WERI-Rb-1 (cell line): ENCODE measurements at regions not wholly inside any gene's neighbourhood (a gene's known extent, or its start where the extent isn't known, plus 50 kb on each side); places are given as distances from the start of the nearest gene placed in this dataset.

Experiments
- DNase-seq: peaks from one replicate; pipeline ENCODE4 v3.0.0-alpha.2; 2020
- H3K27ac ChIP-seq: fragments of 250-450 bp; sonication (Bioruptor Pico); 2 replicates; pipeline ENCODE4 v1.5.1; 2020; ENCODE audit warnings: mild to moderate bottlenecking, moderate library complexity
- H3K27me3 ChIP-seq: fragments of 250-450 bp; sonication (Bioruptor Pico); 2 replicates; pipeline ENCODE4 v1.5.1; 2021; ENCODE audit warnings: mild to moderate bottlenecking, low read depth, moderate library complexity; ENCODE audit not compliant: insufficient read depth, severe bottlenecking
- H3K36me3 ChIP-seq: fragments of 250-450 bp; sonication (Bioruptor Pico); 2 replicates; pipeline ENCODE4 v1.5.1; 2020; ENCODE audit warnings: mild to moderate bottlenecking, moderate library complexity
- H3K4me3 ChIP-seq: 2 replicates; pipeline ENCODE4 v1.5.1; 2011; ENCODE audit warnings: low read depth, mild to moderate bottlenecking, control low read depth, low read length
- H3K9me3 ChIP-seq: fragments of 250-450 bp; sonication (Bioruptor Pico); 2 replicates; pipeline ENCODE4 v1.5.1; 2021; ENCODE audit warnings: mild to moderate bottlenecking, moderate library complexity; ENCODE audit not compliant: severe bottlenecking
- CTCF ChIP-seq: IDR thresholded peaks from 2 replicates; pipeline ENCODE4 v1.5.1; 2011; ENCODE audit warnings: low read depth, mild to moderate bottlenecking, control low read depth, inconsistent platforms, low read length

GRCh38 chr18:46424898-46425297 lies 232.1 kb downstream of the LOXHD1 start:
- DNase-seq: no peak
- H3K27ac ChIP-seq: no peak overlapping the region
- H3K36me3 ChIP-seq: no peaks in the 10 kb centered on the region
- no peak overlapping the region for H3K4me3 ChIP-seq
- H3K27me3 ChIP-seq: no peaks in the 10 kb centered on the region
- H3K9me3 ChIP-seq: peaks cover 3% of the 10 kb centered on the region
- TF ChIP-seq CTCF: no peak

GRCh38 chr18:46425511-46425910 lies 231.5 kb downstream of the LOXHD1 start:
- Histone ChIP-seq H3K36me3 (no peaks in the 10 kb centered on the region), H3K27me3 (no peaks in the 10 kb centered on the region), H3K9me3 (peaks cover 3% of the 10 kb centered on the region), H3K4me3 (no peak overlapping the region), H3K27ac (no peak overlapping the region)
- no peak for TF ChIP-seq CTCF
- no peak for DNase-seq

- no peak overlapping the region for H3K27ac ChIP-seq
- H3K4me3 ChIP-seq: no peak overlapping the region
- no peaks in the 10 kb centered on the region for H3K36me3 ChIP-seq
- no peak for DNase-seq
- H3K27me3 ChIP-seq: no peaks in the 10 kb centered on the region
- no peak for TF ChIP-seq CTCF
- H3K9me3 ChIP-seq: peaks cover 3% of the 10 kb centered on the region
These were observed 230.9 kb downstream of the LOXHD1 start for GRCh38 chr18:46426021-46426678.

- Histone ChIP-seq H3K27me3 (no peaks in the 10 kb centered on the region), H3K27ac (no peak overlapping the region), H3K4me3 (no peak overlapping the region), H3K9me3 (peaks cover 3% of the 10 kb centered on the region), H3K36me3 (no peaks in the 10 kb centered on the region)
- no peak for TF ChIP-seq CTCF
- DNase-seq: no peak
These were observed 230.4 kb downstream of the LOXHD1 start for GRCh38 chr18:46426679-46427047.
